ENCODE measurements at regions not wholly inside any gene's neighbourhood (a gene's known extent, or its start where the extent isn't known, plus 50 kb on each side); places are given as distances from the start of the nearest gene placed in this dataset.

DNA sequence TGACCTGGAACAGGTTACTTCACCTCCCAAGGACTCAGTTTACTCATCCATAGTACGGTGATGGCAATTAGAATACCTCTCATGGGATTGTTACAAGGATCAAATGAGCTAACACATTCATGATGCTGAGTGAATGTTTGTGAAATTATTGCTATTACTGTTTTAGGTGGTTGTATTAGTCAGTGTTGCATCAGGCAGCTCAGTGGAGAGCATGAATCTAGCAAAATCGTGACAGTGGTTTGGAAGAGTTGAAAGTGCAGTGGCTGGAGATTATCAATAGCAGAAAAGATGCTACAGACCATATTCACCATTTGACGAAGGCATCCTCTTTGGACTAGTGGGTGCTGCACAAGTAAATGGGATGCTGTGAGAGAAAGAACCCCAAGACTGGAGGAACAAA lies 50.4 kb upstream of the CTNNBL1 start:
- no peak for DNase-seq (ENCODE audit: low spot score)

DNA sequence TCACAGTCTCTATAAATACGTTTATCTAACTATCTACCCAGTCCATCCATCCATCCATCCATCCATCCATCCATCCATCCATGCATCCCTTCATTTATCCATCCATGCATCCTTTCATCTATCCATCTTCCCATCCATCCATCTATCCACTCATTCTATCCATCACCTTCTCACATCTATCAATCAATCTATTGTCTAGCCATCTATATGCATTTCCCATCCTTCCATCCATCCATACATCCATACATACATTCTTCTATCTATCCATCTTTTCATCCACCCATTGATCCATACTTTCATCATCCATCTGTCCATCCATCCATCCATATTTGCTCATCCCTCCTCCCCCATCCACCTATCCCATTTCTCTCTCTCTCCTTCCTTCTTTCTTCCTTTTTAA lies 51.6 kb upstream of the CTNNBL1 start:
- no peak for DNase-seq (ENCODE audit: low spot score)

DNA sequence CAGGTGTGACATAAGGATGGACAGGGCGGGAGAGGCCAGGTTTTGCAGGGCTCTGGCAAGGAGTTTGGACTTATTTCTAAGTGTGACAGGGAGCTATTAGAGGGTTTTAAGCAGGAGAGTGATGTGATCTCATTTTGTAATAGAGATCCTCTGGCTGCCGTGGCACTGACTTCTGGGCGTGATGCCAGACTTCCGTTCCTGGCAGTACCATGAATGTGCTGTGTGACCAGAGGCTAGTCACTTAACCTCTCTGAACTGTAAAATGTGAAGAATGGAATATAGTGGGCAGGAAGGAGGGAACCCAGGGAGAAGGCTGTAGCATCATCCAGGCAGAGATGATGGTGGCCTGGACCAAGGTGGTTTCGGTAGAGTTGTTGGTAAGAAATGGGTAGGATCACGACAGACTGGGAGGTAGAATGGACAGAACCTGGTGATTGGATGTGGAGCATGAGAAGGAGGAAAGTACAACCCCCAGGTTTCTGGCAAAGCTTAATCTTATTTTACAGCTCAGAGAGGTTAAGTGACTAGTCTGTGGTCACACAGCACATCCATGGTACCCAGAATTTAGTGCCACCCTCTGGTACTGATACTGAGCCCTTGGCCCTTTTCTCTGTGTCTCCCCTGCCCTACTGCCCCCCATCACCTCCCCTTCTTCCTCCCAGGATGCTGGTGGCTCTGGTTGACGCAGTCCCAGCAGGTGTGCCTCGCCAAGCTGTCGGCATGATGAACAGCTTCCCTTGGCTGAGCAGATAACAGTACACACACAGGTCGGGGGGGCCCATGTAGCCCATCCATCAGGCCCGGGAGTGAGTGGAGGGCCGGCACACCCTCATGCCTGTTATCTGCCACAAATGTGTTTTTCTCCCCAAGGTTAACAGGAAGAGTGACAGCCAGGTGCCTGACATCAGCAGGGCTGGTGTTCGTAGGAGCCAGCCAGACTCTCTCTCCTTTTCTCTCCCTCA lies 52.9 kb upstream of the CTNNBL1 start:
- no peak for DNase-seq (ENCODE audit: low spot score)

DNA sequence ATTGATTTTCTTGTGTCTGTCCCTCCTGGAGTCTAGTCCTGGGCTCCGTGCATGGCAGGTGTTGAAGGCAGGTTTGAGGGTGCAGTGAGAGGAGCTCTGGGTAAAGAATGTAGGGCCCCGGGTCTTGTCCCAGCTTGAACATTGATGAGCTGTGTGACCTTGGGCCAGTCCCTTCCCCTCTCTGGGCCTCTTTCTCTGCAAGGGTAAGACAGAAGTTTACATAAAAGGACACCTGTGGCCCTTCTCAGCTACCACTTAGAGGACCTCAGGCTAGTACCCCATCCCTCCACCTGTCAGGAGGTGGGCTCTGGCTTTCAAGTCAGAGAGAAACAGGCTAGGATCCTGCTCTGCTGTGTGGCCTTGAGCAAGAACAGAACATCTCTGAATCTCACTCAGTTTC lies 55.3 kb upstream of the CTNNBL1 start:
- DNase-seq (ENCODE audit: low spot score): no peak

DNA sequence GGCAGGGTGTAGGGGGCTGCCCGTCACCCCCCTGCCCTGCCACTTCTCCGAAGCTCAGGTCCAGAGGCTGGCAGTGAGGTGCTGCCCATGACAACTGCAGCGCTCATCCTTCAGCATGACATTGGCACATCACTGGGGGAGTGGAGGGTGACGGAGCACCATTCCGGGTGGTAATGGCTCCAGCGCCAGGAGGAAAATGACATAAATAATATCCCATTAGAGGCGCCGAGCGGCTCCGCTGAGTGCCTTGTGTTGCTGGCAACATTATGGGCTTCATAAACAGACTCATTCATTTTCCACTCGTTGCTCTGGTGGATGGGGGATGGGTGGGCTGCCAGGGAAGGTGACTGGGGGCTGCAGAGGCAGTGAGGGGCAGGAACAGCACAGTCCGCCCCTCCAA lies 56.9 kb upstream of the CTNNBL1 start:
- no peak for DNase-seq (ENCODE audit: low spot score)

DNA sequence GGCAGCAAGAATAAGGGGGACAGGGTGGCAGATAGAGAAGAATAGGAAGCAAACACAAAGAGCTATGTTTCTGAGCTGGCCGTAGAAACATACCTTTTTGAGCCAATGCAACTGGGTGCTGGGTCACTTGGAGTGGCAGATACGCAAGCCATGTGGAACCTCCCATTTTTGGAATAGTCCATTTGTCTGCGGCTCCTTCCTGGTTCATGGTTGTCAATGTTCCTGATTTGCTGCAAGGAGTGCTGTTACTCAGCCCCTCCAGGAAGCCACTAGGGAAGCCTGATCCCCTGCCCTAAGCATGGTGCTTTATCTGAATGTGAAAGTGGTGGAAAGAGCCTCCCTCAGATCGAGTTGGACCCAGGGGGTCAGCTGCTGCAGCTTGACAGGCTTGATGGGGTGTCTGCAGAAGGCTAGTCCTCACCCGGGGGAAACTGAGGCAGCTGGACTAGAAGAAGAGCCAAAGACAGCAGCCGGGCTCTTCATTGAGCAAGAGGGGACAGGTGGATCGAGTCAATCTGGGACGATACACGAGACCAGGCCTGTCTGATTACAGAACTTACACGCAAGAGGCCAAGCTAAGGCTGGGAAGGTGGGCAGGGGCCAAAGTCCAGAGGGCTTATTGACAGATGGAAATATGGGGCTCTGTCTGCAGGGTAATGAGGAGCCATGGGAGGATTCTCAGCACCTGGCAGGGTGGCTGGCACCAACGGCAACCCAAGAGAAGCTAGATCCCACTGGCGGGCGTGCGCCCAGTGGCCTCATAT lies 57.4 kb upstream of the CTNNBL1 start:
- DNase-seq (ENCODE audit: low spot score): no peak

DNA sequence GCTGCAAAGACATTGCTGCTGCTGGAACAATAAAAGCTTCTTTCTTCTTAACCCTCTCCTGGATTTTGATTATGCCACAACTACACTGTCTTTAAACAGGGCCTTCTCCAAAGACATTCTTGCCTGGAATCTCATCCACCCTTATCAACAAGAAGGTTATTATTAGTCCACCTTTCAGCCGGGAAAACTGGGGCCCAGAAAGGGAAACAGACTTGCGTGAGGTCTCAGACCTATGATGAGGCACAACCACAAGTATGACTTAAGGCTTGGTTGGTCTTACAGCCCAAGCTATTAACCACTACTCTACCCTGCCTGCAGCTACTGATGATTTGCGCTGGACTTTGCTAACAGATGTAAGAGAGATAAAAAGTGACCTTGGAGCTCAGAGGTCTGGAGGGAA lies 62.8 kb upstream of the CTNNBL1 start:
- DNase-seq (ENCODE audit: low spot score): no peak

DNA sequence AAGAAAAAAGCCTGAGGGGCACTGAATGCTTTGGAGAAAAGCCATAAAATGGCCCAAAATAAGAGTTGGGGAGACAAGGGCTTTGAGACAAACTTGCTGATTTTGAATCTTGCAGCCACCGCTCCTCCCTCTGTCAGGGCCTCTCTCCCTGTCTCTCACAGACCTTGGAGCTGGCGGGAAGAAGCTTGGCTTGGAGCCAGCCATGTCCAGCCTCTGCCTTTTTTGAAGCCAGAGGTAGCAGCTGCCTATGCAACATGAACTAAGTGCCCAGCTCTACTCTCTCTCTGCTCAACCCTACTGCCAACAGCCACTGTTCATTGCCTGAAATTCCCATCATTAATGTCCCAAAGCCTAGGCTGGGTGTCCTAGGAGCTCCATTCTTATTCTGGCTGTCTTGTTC lies 63.7 kb upstream of the CTNNBL1 start:
- DNase-seq (ENCODE audit: low spot score): no peak

DNA sequence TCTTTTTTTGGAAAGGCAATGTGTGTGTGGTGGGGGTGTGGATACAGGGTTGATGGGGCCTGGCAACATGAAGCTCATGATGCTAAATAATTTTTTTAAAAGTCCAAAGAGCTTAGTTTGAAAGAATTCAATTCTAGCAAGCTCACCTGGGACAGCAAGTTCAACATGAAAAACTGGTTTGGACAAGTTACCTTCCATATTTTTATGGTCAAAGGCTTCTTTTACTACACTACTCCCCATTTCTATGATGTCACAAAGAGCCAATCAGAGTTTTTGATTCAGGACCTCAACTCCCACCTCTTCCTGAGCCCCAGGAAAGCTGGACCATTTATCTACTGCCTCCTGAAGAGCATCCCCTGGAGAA lies 66.1 kb upstream of the CTNNBL1 start:
- DNase-seq (ENCODE audit: low spot score): no peak

DNA sequence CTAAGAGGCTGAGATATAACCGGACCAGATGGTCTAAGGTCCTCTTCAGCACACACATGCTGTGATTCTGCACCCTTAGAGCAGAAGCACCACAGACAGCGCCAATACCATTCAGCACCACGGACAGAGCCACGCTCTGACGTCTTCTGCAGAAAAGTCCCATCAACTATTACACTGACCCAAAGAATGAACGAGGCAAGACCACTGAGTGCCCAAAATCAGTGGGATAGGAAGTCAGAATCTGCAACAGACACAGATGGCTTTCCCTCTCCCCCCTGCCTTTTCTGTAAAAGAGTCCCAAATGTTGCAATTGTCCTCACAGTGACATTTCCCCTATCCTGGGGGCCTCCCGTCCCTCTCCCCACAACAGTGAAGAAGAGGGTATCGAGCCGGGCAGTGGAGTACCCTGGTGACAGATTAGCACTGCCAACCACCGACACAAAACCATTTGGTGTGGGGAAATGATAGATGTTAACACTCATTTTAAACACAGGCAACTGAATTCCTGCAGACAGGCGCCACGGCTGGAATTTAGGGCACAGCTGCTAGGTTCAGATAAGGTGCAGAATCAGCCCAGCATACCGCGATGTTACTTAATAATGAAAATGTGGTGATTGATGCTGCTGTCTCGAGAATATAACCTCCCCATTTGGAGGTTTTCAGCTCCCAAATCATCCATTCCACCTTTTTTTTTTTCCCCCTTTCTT lies 66.6 kb upstream of the CTNNBL1 start:
- peak; percentile 18 for DNase-seq (ENCODE audit: low spot score)

DNA sequence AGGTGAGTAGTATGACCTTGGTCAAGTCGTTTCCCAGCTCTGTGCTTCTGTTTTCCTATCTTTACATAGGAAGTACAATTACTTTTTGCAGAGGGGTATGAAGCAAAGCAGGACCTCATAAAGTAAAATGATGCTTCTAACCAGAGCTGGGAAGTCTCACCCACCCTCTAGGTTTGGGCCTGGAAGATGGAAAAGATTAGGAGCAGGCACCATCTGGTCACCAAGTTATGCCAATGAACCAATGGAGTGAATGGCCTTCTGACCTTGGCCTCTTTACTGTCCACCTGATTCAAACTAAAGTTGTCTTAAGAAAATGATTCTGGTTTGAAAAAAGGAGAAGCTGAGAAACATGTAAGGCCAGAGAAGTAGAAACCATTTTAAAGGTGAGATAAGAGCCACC lies 68.9 kb upstream of the CTNNBL1 start:
- no peak for DNase-seq (ENCODE audit: low spot score)

DNA sequence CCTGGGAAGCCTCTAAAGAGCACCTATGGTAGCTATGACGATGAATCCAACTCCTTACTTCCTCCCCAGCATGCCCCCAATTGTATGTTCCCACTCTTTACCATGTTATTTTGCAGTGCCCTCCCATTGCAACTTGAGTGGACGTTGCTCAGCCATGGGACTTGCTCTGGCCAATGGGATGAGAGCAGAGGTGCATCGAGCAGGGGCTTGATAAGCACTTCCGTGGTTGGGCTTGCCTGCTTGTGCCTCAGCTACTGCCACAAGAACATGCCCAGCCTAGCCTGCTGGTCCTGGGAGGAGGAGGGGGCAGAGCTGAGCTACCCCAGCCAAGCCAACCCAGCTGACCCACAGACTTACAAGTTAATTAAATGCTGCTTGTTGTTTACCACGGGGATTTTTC lies 71.1 kb upstream of the CTNNBL1 start:
- DNase-seq (ENCODE audit: low spot score): no peak

DNA sequence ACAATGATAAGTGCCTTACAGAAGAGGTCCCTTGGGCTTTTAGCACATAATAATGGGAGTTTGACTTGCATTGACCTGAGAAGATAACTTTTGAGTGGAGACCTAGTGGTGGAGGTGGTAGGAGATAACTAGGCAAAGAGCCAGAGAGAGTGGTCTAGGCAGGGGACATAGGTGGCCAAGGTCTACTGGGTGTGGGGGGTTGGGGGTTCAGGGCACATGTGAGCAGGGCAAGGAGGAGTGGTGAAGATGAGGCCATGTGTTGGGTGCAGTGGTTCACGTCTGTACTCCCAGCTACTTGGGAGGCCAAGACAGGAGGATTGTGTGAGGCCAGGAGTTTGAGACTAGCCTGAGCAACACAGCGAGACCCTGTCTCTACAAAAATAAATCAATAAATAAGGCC lies 74.3 kb upstream of the CTNNBL1 start:
- DNase-seq (ENCODE audit: low spot score): no peak

DNA sequence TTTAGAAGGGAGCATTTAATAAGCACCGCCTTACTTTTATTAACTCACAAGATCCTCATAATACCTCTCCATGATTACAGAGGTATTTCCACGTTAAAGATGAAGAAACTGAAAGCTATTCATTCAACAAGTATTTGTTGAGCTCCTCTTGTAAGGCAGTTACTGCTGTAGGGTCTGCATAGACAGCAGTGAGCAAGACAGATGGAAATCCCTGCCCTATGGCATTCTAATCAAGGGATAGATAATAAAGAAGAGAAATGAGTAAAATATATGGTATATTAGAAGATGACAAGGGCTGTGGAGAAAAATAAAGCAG lies 77.8 kb upstream of the CTNNBL1 start:
- DNase-seq (ENCODE audit: low spot score): no peak

DNA sequence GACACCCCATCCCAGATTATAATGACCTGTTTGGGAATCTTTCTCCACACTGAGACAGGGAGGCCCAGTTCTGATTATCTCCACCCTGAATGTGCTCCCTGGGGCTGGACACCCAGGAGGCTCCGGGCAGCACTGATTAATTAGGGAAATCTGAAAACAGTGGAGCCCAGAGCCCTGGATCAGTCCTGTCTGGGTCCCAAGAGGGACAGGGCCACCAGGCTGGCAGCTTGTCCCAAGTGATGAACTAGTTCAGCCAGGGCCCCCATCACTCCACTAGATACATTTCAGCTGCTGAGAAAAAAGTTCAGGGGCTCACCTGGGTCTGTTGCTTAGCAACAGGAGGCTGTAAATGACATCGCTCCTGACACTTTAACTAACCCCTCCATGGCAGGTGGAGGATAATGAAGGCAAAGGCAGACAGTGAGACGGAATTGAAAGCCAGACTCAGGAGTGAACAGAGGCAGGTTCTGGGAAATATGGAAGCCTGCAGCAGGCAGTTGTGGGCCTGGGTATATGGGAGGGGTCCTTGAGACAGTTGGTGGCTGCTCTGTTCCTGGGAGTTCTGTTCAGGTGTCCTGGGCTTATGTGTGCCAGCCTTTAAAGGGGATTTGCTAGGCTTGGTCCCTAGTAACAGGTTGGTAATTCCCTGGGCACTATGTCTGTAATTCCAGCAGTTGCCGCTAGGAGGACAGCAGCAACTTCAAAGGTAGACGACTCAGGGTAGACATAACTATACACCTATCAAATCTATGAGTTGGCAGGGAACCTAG lies 78.3 kb upstream of the CTNNBL1 start:
- DNase-seq (ENCODE audit: low spot score): peak; percentile 20

DNA sequence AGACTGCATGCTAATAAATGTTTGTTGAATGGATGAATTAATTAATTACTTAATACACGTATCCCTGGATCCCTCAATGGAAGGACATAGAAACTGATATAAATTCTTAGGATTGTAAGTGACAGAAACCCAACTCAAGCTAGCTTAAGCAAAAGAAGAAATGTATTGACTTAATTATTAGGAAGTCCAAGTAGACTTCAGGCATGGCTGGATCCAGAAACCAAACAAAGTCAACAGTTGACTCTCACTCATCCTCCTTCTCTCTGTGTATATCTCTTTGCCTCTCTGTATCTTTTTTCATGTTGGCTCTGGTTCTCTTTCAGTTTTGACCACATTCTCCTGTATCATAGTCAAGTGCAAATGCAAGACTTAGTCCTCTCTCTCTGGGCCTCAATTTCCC lies 82.0 kb upstream of the CTNNBL1 start:
- DNase-seq (ENCODE audit: low spot score): no peak

DNA sequence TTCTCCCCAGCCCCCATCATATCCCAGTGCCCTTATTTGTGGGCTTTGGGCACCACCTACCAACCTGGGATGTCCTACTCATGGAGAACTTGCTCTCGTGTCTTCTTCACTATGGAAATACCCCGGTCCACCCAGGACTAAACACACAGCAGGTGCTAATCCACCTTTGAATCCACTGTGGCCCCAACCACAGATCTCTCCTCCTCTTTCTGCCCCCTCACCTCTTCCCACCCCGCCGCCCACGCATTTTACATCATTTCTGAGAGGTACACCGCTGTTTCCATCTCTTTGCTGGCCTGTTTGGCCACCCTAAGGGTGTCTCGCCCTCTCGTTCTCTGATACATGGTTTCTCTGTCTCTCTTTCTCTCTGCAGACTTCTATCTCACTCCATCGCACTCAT lies 82.5 kb upstream of the CTNNBL1 start:
- no peak for DNase-seq (ENCODE audit: low spot score)

DNA sequence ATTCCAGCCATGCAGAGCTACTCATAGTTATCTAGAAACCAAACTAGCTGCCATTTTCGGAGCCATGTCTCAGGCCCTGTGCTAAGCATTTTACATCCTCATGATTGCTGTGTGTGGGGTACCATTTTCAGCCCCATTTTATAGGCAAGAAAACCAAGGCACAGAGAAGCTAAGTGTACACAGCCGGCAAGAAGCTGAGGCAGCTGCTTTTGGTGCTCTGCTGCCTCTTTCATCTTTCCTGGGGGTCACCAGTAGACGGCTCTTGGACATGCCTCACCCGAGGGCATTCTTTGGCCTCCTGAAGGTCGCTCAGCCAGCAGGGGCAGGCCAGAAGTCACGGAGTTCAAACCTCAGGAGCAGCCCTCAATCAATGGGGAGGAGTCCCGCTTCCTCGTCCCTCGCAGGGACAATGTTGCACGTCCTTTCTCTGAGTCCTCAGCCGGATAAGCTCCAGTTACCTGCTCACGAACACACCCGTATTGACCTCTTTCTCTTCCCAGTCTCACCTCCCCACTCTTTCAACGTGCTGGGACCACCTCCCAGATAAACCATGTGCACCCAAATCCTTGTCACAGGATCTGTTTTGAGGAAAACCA lies 82.6 kb upstream of the BLCAP start:
- no peak for DNase-seq (ENCODE audit: low spot score)

DNA sequence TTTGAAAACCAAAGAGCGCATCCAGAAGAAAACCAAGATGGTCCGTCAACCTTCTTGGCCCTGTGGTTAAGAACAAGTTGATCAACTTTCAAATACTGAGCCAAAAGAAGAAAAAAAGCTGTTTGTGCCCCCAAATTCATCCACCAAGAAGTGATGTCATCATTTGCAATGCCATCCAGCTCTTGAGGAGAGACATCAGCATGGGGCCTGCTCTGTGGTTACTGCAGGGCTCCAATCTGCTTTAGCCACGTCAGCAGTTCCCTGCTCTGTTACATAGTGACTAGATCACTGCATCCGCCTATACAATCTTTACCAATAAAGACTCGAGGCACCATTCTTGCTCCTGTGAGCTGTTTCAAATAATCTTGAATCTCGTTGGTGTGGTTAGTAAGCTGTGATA lies 75.0 kb upstream of the BLCAP start:
- DNase-seq (ENCODE audit: low spot score): no peak

DNA sequence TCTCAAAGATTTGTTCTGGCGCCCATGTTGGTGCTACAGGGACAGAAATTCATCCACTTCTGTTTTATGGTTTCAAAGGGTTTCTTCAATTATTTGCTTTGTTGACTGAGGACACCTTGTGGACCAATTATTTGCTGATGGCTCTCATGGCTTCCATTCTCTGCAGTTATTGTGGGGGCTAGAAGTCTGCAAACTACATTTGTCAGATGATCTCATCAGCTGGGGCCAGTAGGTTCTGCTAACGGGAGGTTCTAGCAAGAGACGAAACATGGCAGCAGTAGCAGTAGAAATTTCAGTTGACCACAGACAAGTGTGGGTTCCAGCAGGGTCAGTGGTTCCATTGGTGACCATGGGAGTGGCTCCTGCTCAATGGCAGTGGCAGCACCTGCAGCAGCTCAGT lies 72.8 kb upstream of the BLCAP start:
- DNase-seq (ENCODE audit: low spot score): no peak

DNA sequence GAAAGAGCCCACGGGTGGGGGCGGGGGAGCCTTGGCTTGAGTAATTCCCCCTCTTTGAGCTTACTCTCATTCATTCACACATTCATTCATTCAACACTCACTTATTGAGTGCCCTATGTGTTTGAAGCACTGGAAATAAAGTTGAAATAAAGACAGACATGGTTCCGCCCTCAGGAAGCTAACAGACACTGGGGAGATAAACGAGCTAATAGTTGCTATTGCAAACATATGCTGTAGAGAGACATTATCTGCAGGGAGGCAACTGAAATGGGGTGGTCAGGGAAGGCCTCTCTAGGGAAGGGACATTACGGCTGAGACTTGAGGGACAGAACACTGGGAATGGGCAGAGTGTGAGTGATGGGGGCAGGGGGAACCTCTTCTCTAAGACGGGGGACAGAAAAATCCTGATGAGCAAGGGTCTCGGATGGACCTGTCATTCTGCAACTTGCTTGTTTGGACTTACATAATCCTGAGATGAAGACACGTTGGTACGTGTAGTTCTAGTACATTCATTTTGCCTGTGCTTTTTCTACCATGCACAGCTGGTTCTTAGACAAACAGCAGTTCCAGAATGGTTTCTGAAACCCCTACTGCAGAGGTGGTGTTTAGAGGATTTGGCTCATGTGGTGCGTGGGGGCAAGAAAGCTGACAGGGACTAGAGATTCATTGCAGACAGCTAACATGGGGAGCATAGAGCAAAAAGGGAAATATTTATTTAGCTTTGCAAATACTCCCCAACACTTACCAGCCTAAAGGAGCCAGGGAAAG lies 71.1 kb upstream of the BLCAP start:
- DNase-seq (ENCODE audit: low spot score): no peak
